BE2C (cell line): ENCODE measurements at regions not wholly inside any gene's neighbourhood (a gene's known extent, or its start where the extent isn't known, plus 50 kb on each side); places are given as distances from the start of the nearest gene placed in this dataset.
"Not testable (repeated sequence)": the region's sequence is repeated elsewhere in the genome, so short reads cannot be mapped to it uniquely, and the experiment has no call there.

Source experiments
- DNase-seq: peaks from one replicate; pipeline ENCODE4 v3.0.0-alpha.2; 2020
- H3K27me3 ChIP-seq: fragments of 250-450 bp; sonication (Bioruptor Pico); 2 replicates; pipeline ENCODE4 v1.5.1; 2020; ENCODE audit warnings: mild to moderate bottlenecking
- H3K36me3 ChIP-seq: fragments of 250-450 bp; sonication (Bioruptor Pico); 2 replicates; pipeline ENCODE4 v1.5.1; 2020; ENCODE audit warnings: mild to moderate bottlenecking
- H3K4me1 ChIP-seq: fragments of 250-450 bp; sonication (Bioruptor Pico); 2 replicates; pipeline ENCODE4 v1.5.1; 2020
- H3K4me3 ChIP-seq: 2 replicates; pipeline ENCODE4 v1.5.1; 2011; ENCODE audit warnings: low read depth, low read length
- H3K9me3 ChIP-seq: fragments of 250-450 bp; sonication (Bioruptor Pico); 2 replicates; pipeline ENCODE4 v1.5.1; 2020
- TF ChIP-seq, protein P1 (sequence below): IDR thresholded peaks from 2 replicates; pipeline ENCODE4 v1.5.1; 2012; ENCODE audit warnings: mild to moderate bottlenecking, low read depth, low read length

DNA sequence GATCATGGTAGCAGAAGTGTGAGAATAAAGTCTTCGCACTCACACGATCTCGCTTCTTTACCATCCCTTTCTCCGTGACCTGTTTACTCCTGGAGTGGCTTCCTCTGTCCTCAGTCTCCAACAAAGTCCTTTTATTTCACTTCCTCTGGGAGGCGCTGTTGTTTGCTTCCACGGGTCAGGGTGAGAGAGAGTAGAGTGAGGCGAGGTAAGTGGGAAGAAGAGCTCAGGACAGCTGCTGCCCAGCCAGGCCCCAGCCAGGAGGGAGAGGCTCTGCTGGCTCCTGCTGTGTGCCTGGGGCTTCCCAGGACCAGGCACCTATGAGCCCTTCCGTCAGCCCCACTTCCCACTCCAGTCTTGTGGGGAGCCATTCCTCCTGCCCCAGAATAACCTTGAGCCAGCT is 242.1 kb downstream of the FGF9 start:
- Histone ChIP-seq H3K4me3 (no peak overlapping the region), H3K36me3 (no peaks in the 10 kb centered on the region), H3K4me1 (no peaks in the 10 kb centered on the region), H3K27me3 (no peaks in the 10 kb centered on the region), H3K9me3 (no peaks in the 10 kb centered on the region)
- no peak for DNase-seq
- TF ChIP-seq, protein P1, sequence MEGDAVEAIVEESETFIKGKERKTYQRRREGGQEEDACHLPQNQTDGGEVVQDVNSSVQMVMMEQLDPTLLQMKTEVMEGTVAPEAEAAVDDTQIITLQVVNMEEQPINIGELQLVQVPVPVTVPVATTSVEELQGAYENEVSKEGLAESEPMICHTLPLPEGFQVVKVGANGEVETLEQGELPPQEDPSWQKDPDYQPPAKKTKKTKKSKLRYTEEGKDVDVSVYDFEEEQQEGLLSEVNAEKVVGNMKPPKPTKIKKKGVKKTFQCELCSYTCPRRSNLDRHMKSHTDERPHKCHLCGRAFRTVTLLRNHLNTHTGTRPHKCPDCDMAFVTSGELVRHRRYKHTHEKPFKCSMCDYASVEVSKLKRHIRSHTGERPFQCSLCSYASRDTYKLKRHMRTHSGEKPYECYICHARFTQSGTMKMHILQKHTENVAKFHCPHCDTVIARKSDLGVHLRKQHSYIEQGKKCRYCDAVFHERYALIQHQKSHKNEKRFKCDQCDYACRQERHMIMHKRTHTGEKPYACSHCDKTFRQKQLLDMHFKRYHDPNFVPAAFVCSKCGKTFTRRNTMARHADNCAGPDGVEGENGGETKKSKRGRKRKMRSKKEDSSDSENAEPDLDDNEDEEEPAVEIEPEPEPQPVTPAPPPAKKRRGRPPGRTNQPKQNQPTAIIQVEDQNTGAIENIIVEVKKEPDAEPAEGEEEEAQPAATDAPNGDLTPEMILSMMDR = no peak

- TF ChIP-seq, protein P1 = no peak
- Histone ChIP-seq H3K27me3 (no peaks in the 10 kb centered on the region), H3K36me3 (no peaks in the 10 kb centered on the region), H3K4me3 (no peak overlapping the region), H3K4me1 (no peaks in the 10 kb centered on the region), H3K9me3 (no peaks in the 10 kb centered on the region)
- no peak for DNase-seq
Measured at GRCh38 chr13:21917086-21918015, 246.5 kb downstream of the FGF9 start.

DNA sequence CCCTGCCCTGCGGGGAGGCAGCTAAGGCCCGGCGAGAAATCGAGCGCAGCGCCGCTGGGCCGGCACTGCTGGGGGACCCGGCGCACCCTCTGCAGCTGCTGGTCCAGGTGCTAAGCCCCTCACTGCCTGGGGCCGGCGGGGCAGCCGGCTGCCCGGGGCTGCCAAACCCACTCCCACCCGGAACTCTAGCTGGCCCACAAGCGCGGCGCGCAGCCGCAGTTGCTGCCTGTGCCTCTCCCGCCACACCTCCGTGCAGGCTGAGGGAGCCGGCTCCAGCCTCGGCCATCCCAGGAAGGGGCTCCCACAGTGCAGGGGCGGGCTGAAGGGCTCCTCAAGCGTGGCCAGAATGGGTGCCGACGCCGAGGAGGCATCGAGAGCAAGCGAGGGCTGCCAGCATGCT is 249.9 kb downstream of the FGF9 start:
- not testable (repeated sequence) for H3K36me3 ChIP-seq, H3K9me3 ChIP-seq, H3K4me1 ChIP-seq, DNase-seq, H3K4me3 ChIP-seq, H3K27me3 ChIP-seq

DNA sequence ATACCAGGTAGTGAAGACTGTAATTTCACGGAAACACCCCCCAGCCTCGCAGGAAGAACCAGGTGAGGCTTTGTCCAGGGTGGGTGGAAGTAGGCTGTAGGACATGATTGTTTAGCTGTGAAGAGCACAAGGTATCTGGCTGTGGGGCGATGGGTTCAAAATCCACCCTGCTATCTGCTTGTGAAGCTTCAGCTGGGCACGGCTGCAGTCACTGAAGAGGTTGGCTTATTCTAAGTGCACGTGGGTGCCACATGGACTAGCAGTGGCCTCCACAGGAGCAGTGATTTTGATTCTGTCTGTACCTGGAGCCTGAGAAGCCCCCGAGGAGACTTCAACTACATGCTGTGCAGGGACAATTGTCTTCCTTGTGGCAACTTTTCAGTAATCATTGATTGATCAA is 254.1 kb downstream of the FGF9 start:
- Histone ChIP-seq H3K36me3 (no peaks in the 10 kb centered on the region), H3K9me3 (no peaks in the 10 kb centered on the region), H3K27me3 (no peaks in the 10 kb centered on the region), H3K4me1 (no peaks in the 10 kb centered on the region), H3K4me3 (no peak overlapping the region)
- DNase-seq = no peak
- TF ChIP-seq, protein P1 = no peak

DNA sequence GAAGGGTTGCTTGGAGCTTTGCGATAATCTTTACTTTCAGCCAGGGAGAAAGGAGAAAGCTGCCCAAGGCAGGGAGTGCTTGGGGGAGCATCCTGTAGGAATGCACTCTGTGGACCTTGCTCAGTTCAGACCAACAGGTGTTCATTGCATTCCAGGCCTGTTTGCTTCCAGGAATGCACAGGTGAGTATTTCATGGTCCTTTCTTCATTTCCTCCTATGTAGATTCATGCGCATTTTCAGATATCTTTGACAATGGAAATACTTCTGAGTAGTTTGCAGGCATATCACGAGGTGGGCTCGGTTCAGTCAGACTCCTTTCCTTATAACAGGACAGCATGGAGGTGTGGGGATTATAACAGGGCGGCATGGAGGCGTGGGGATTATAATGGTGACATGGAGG is 254.8 kb downstream of the FGF9 start:
- TF ChIP-seq, protein P1 = no peak
- no peaks in the 10 kb centered on the region for H3K9me3 ChIP-seq
- H3K27me3 ChIP-seq = no peaks in the 10 kb centered on the region
- DNase-seq = no peak
- no peaks in the 10 kb centered on the region for H3K36me3 ChIP-seq
- H3K4me3 ChIP-seq = no peak overlapping the region
- no peaks in the 10 kb centered on the region for H3K4me1 ChIP-seq

DNA sequence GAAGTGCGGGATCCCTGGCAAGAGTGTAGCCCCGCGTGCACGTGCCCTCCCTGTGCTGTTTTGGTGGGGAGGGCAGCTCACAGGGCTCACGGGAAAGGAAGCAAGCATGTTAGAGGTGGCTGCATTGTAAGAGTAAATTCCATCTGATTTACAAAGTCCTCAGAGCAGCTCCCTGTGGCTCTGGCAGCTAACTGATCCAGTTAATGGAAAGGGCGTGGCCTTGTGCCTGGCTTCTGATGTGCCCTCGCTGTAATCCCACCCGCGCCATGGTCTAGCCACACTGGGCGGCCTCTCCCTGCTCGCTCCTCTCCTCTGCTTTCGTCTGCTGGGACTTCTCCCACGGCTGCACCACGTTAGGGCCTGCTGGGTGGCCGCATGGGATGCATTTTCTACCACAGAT is 258.5 kb downstream of the FGF9 start:
- no peaks in the 10 kb centered on the region for H3K9me3 ChIP-seq
- TF ChIP-seq, protein P1 = no peak
- H3K4me3 ChIP-seq = no peak overlapping the region
- H3K27me3 ChIP-seq = no peaks in the 10 kb centered on the region
- no peaks in the 10 kb centered on the region for H3K4me1 ChIP-seq
- DNase-seq = no peak
- H3K36me3 ChIP-seq = no peaks in the 10 kb centered on the region
